GM19372 (cell line): ENCODE measurements at regions not wholly inside any gene's neighbourhood (a gene's known extent, or its start where the extent isn't known, plus 50 kb on each side); places are given as distances from the start of the nearest gene placed in this dataset.
A peak's percentile ranks its signal among the peaks of the same experiment; 100 is the strongest.
"Not testable (repeated sequence)": the region's sequence is repeated elsewhere in the genome, so short reads cannot be mapped to it uniquely, and the experiment has no call there.

ENCODE experiments used
- ATAC-seq: cut with Tn5 transposase; IDR thresholded peaks from one replicate; pipeline ENCODE4 v1.9.1; 2021; ENCODE audit warnings: mild to moderate bottlenecking, low read depth, moderate library complexity; ENCODE audit not compliant: unreplicated experiment

GRCh38 chr4:85018983-85019382 is 52.5 kb upstream of the WDFY3 start:
- no peak for ATAC-seq

GRCh38 chr4:85019411-85019810 is 52.9 kb upstream of the WDFY3 start:
- no peak for ATAC-seq

- no peak for ATAC-seq
Measured at GRCh38 chr4:85024671-85025070, 58.2 kb upstream of the WDFY3 start.

- ATAC-seq: no peak
Measured at GRCh38 chr4:85028910-85029309, 62.4 kb upstream of the WDFY3 start.

- no peak for ATAC-seq
Measured at GRCh38 chr4:85029453-85029852, 63.0 kb upstream of the WDFY3 start.

GRCh38 chr4:85030156-85030555 is 63.7 kb upstream of the WDFY3 start:
- ATAC-seq: no peak

- not testable (repeated sequence) for ATAC-seq
Measured at GRCh38 chr4:85033838-85034237, 67.3 kb upstream of the WDFY3 start.

- ATAC-seq: no peak
Measured at GRCh38 chr4:85039526-85039925, 73.0 kb upstream of the WDFY3 start.

GRCh38 chr4:85043812-85044496 is 77.5 kb upstream of the WDFY3 start:
- not testable (repeated sequence) for ATAC-seq

GRCh38 chr4:85050736-85051135 is 84.2 kb upstream of the WDFY3 start:
- ATAC-seq: no peak

- no peak for ATAC-seq
Measured at GRCh38 chr4:85051526-85051925, 85.0 kb upstream of the WDFY3 start.

GRCh38 chr4:85054925-85055324 is 88.4 kb upstream of the WDFY3 start:
- not testable (repeated sequence) for ATAC-seq

- no peak for ATAC-seq
Measured at GRCh38 chr4:85058551-85058950, 92.1 kb upstream of the WDFY3 start.

GRCh38 chr4:85061974-85062373 is 95.5 kb upstream of the WDFY3 start:
- no peak for ATAC-seq

- no peak for ATAC-seq
Measured at GRCh38 chr4:85062466-85062865, 96.0 kb upstream of the WDFY3 start.

- ATAC-seq: no peak
Measured at GRCh38 chr4:85067342-85067741, 100.9 kb upstream of the WDFY3 start.

- no peak for ATAC-seq
Measured at GRCh38 chr4:85078016-85078415, 111.5 kb upstream of the WDFY3 start.

GRCh38 chr4:85081196-85081595 is 114.7 kb upstream of the WDFY3 start:
- ATAC-seq: no peak

- ATAC-seq: peak; percentile 85
Measured at GRCh38 chr4:85084371-85085094, 118.0 kb upstream of the WDFY3 start.

- ATAC-seq: no peak
Measured at GRCh38 chr4:85086721-85087120, 120.2 kb upstream of the WDFY3 start.

- ATAC-seq: no peak
Measured at GRCh38 chr4:85092536-85092935, 126.0 kb upstream of the WDFY3 start.

- ATAC-seq: no peak
Measured at GRCh38 chr4:85092943-85093342, 126.5 kb upstream of the WDFY3 start.
